Gastrocnemius medialis (tissue), 4 donors: ENCODE measurements at regions not wholly inside any gene's neighbourhood (a gene's known extent, or its start where the extent isn't known, plus 50 kb on each side); places are given as distances from the start of the nearest gene placed in this dataset.

Experiments used
- POLR2A ChIP-seq, 2 donors: fragments of 450-650 bp; IDR thresholded peaks; one replicate each; pipeline ENCODE4 v1.6.1; 2017; ENCODE audit warnings: antibody characterized with exemption in 2 of 2, mild to moderate bottlenecking in 2 of 2, moderate library complexity in 2 of 2
- TF ChIP-seq, protein P1 (sequence below), 5 experiments: fragments of 450-650 bp in 3 of 5; fragments of 200-600 bp in 2 of 5; sonication (generic) in 2 of 5; IDR thresholded peaks in 4 of 5; conservative IDR thresholded peaks in 1 of 5; 1 replicate in 4 of 5; 2 replicates in 1 of 5; pipeline ENCODE4 v1.5.1; 2016 to 2019; ENCODE audit warnings: antibody characterized with exemption in 5 of 5, mild to moderate bottlenecking in 3 of 5, moderate library complexity in 3 of 5

DNA sequence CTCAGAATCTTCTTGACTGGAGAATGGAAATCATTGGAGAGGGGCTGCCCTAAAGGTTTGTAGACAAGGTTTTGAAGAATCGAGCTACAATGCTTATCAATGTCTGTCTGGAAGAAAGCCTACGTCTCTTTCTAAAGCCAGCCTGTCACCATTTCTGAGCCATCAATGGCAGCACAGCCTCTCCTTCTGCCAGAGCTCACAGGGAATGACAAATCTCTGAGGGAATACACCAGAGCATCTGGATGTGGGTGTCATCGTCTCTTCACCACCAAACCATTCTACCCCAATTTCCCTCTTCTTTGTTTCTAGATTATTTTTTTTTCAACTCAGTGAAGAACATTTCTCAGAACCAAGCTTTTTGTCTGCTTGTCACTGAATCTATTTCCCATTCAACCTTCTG lies 349.7 kb downstream of the EMP1 start:
- TF ChIP-seq, protein P1, sequence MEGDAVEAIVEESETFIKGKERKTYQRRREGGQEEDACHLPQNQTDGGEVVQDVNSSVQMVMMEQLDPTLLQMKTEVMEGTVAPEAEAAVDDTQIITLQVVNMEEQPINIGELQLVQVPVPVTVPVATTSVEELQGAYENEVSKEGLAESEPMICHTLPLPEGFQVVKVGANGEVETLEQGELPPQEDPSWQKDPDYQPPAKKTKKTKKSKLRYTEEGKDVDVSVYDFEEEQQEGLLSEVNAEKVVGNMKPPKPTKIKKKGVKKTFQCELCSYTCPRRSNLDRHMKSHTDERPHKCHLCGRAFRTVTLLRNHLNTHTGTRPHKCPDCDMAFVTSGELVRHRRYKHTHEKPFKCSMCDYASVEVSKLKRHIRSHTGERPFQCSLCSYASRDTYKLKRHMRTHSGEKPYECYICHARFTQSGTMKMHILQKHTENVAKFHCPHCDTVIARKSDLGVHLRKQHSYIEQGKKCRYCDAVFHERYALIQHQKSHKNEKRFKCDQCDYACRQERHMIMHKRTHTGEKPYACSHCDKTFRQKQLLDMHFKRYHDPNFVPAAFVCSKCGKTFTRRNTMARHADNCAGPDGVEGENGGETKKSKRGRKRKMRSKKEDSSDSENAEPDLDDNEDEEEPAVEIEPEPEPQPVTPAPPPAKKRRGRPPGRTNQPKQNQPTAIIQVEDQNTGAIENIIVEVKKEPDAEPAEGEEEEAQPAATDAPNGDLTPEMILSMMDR (IDR thresholded peaks at IDR 0.05 in 4 of 5, conservative IDR thresholded peaks at IDR 0.05 in 1 of 5) = no peak
- TF ChIP-seq POLR2A (IDR thresholded peaks at IDR 0.05) = no peak
